ENCODE measurements at regions not wholly inside any gene's neighbourhood (a gene's known extent, or its start where the extent isn't known, plus 50 kb on each side); places are given as distances from the start of the nearest gene placed in this dataset.

DNA sequence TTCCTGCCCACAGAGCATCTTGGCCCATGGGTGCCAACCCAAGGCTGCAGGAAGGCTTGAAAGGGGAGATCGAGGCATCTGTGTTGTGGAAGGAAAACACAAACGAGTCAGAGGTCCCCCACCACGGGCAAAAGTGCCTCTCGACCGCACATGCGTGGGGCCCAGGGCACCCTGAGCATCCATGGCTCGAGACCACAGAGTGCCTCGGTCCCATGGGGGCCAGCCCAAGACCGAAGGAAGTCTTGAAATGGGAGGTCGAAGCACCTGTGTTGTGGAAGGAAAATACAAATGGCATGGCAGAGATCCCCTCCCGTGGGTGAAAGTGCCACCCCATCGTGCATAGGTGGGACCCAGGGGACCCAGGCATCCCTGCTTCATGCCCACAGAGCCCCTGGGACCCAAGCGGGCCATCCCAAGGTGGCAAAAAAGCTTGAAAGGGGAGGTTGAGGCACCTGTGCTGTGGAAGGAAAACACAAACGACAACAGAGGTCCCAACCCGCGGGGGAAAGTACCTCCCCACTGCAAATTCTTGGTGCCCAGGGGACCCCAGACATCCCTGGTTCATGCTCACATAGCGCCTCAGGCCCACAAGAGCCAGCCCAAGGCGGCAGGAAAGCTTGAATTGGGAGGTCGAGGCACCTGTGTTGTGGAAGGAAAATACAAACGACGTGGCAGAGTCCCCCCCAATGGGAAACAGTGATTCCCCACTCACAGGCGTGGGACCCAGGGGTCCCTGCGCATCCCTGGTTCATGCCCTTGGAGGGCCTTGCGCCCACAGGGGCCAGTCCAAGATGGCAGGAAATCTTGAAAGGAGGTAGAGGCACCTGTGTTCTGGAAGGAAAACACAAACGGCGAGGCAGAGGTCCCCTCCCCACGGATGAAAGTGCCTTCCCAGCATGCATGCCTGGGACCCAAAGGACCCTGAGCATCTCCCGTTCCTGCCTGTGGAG lies 373.0 kb downstream of the ALG10 start:
- TF ChIP-seq, protein P1, sequence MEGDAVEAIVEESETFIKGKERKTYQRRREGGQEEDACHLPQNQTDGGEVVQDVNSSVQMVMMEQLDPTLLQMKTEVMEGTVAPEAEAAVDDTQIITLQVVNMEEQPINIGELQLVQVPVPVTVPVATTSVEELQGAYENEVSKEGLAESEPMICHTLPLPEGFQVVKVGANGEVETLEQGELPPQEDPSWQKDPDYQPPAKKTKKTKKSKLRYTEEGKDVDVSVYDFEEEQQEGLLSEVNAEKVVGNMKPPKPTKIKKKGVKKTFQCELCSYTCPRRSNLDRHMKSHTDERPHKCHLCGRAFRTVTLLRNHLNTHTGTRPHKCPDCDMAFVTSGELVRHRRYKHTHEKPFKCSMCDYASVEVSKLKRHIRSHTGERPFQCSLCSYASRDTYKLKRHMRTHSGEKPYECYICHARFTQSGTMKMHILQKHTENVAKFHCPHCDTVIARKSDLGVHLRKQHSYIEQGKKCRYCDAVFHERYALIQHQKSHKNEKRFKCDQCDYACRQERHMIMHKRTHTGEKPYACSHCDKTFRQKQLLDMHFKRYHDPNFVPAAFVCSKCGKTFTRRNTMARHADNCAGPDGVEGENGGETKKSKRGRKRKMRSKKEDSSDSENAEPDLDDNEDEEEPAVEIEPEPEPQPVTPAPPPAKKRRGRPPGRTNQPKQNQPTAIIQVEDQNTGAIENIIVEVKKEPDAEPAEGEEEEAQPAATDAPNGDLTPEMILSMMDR (IDR thresholded peaks at IDR 0.05) = no peak
- no peak for TF ChIP-seq EZH2 (IDR thresholded peaks at IDR 0.05)
